ENCODE measurements at regions not wholly inside any gene's neighbourhood (a gene's known extent, or its start where the extent isn't known, plus 50 kb on each side); places are given as distances from the start of the nearest gene placed in this dataset.

DNA sequence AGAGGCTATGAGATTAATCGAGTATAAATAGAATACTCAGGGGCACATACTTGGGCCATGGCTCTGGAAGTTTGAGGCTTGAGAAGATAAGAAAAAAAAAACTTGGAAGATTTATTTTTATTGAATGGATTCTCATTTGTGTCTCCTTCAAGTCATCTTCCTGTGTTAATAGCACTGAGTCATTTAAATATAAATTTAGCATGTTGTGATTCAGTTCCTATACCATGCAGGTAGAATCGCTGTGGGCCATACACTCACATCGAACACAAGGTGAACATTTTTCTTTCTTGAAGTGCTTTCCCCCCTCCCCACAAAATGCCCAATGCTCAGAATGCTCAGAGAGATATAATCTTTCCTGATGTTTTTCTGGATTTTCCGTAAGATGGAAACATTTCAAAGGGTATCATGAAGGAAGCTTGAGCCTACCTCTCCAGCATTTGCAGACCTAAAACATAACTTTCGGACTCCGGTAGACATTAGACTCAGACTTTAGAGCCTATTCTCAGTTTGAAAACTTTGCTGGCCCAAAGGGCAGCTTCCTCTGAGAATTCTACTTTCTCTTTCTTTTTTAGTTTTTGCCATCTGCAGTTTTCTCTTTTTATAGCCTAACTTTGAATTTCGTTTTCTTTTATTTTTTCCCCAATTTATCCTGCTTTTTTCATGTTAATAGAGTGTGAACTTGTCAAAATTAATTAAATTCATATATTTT, 737.6 kb upstream of the NUDT12 start:
- Histone ChIP-seq H3K36me3 (no peaks in the 10 kb centered on the region), H3K27me3 (no peaks in the 10 kb centered on the region), H3K4me1 (no peaks in the 10 kb centered on the region), H3K27ac (no peak overlapping the region), H3K9me3 (no peaks in the 10 kb centered on the region), H3K4me3 (no peak overlapping the region)
- DNase-seq, result no peak
- no peak for ATAC-seq (ENCODE audit: low FRiP score in 2 of 2)
- no peak for TF ChIP-seq POLR2A (IDR thresholded peaks at IDR 0.05)
- TF ChIP-seq POLR2AphosphoS5 (IDR thresholded peaks at IDR 0.05), result no peak
- TF ChIP-seq EP300 (IDR thresholded peaks at IDR 0.05), result no peak
- TF ChIP-seq, protein P1, sequence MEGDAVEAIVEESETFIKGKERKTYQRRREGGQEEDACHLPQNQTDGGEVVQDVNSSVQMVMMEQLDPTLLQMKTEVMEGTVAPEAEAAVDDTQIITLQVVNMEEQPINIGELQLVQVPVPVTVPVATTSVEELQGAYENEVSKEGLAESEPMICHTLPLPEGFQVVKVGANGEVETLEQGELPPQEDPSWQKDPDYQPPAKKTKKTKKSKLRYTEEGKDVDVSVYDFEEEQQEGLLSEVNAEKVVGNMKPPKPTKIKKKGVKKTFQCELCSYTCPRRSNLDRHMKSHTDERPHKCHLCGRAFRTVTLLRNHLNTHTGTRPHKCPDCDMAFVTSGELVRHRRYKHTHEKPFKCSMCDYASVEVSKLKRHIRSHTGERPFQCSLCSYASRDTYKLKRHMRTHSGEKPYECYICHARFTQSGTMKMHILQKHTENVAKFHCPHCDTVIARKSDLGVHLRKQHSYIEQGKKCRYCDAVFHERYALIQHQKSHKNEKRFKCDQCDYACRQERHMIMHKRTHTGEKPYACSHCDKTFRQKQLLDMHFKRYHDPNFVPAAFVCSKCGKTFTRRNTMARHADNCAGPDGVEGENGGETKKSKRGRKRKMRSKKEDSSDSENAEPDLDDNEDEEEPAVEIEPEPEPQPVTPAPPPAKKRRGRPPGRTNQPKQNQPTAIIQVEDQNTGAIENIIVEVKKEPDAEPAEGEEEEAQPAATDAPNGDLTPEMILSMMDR (IDR thresholded peaks at IDR 0.05), result no peak
- WGBS, 2 donors, result 87 to 92% methylated on average over 7 of the region's 7 CpGs

DNA sequence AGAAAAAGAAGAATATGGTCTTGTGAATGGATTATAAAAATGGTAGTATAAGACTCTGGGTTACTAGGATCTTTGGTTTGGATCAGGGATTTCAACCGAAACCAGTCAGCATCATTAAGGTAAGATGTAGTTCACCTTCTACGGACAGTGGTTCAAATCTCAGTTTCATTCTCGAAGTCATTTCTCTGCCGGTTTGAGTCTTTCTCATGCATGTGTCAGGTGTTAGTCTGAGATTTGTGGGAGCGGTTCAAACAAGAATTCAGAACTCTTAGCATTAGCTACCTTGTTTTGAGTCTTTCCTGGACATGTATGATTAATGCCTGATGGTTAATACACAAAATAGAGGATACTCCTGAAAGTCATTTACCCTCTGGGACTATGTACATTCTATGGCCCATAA, 735.9 kb upstream of the NUDT12 start:
- Histone ChIP-seq H3K27ac (no peak overlapping the region), H3K27me3 (no peaks in the 10 kb centered on the region), H3K36me3 (no peaks in the 10 kb centered on the region), H3K4me3 (no peak overlapping the region), H3K4me1 (no peaks in the 10 kb centered on the region), H3K9me3 (no peaks in the 10 kb centered on the region)
- no peak for TF ChIP-seq EP300 (IDR thresholded peaks at IDR 0.05)
- no peak for TF ChIP-seq POLR2AphosphoS5 (IDR thresholded peaks at IDR 0.05)
- TF ChIP-seq, protein P1 (IDR thresholded peaks at IDR 0.05), result no peak
- TF ChIP-seq POLR2A (IDR thresholded peaks at IDR 0.05), result no peak
- 89 to 93% methylated on average over 5 of the region's 5 CpGs for WGBS, 2 donors
- ATAC-seq (ENCODE audit: low FRiP score in 2 of 2) (no peak), DNase-seq (no peak)

DNA sequence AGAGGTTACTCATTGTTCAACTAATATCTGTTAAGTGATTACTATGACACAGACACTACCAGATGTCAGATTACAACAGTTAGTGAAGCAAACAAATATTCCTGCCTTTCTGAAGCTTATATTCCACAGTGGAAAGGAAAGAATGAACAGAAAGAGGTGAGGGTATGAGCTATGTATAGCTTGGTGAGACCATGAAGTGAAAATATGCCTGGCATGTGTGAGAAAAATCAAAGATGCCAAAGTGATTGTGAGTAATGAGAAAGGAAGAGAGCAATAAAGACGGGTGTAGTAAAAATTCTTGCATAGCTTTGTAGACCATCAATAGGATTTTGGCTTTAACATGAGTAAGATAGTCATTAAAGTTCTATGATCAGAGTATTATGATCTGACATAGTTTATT, 734.5 kb upstream of the NUDT12 start:
- TF ChIP-seq EP300 (IDR thresholded peaks at IDR 0.05), result no peak
- TF ChIP-seq, protein P1 (IDR thresholded peaks at IDR 0.05), result no peak
- TF ChIP-seq POLR2AphosphoS5 (IDR thresholded peaks at IDR 0.05), result no peak
- no peak for TF ChIP-seq POLR2A (IDR thresholded peaks at IDR 0.05)
- H3K36me3 ChIP-seq, result no peaks in the 10 kb centered on the region
- no peak overlapping the region for H3K4me3 ChIP-seq
- H3K27me3 ChIP-seq, result no peaks in the 10 kb centered on the region
- H3K4me1 ChIP-seq, result no peaks in the 10 kb centered on the region
- no peaks in the 10 kb centered on the region for H3K9me3 ChIP-seq
- 34 to 54% methylated on average over 1 of the region's 1 CpG for WGBS, 2 donors
- DNase-seq (no peak), ATAC-seq (ENCODE audit: low FRiP score in 2 of 2) (no peak)
- no peak overlapping the region for H3K27ac ChIP-seq

DNA sequence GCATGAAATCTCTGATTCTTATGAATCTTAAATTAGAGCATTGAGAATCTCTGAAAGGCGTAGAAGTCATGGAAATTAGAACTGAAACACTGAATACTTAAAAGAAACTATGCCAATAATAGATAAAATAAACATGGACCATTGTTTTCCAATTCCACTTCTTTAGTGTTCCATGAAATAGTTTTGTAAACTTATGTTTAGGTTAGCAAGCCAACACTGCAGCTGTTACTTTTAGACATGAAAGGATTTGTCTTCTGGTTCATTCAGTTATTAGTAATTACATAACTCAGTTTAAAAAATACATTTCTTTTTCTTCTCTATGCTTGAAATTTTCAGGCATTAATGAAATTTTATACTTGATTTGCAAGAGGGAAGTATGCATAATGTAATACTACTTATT, 733.4 kb upstream of the NUDT12 start:
- Histone ChIP-seq H3K4me3 (no peak overlapping the region), H3K36me3 (no peaks in the 10 kb centered on the region), H3K9me3 (no peaks in the 10 kb centered on the region), H3K27ac (no peak overlapping the region), H3K27me3 (no peaks in the 10 kb centered on the region), H3K4me1 (no peaks in the 10 kb centered on the region)
- 71 to 74% methylated on average over 1 of the region's 1 CpG for WGBS, 2 donors
- TF ChIP-seq EP300 (IDR thresholded peaks at IDR 0.05) (no peak), POLR2A (IDR thresholded peaks at IDR 0.05) (no peak), POLR2AphosphoS5 (IDR thresholded peaks at IDR 0.05) (no peak)
- TF ChIP-seq, protein P1 (IDR thresholded peaks at IDR 0.05), result no peak
- no peak for DNase-seq
- no peak for ATAC-seq (ENCODE audit: low FRiP score in 2 of 2)

DNA sequence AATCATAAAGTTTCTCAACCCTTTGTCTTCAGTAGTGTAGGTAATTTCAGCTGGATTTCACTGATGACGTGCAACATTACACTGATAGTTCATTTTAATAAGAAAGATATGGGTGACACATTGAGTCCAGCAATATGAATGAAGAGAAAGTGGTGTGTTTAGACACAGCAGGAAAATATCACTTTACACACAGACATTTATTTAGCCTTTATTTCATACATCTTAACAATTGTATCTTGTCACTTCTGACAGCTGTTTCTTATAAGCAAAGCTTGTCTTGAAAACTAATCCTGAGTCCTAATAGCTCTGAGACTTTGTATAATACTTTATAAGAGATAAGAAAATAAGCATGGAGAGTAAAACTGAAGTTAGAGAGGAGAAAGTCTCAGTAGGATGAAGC, 720.5 kb upstream of the NUDT12 start:
- no peak for ATAC-seq (ENCODE audit: low FRiP score in 2 of 2)
- Histone ChIP-seq H3K27ac (no peak overlapping the region), H3K27me3 (no peaks in the 10 kb centered on the region), H3K4me3 (no peak overlapping the region), H3K36me3 (no peaks in the 10 kb centered on the region), H3K9me3 (no peaks in the 10 kb centered on the region), H3K4me1 (no peaks in the 10 kb centered on the region)
- TF ChIP-seq EP300 (IDR thresholded peaks at IDR 0.05) (no peak), POLR2A (IDR thresholded peaks at IDR 0.05) (no peak), POLR2AphosphoS5 (IDR thresholded peaks at IDR 0.05) (no peak)
- TF ChIP-seq, protein P1 (IDR thresholded peaks at IDR 0.05), result no peak
- WGBS, 2 donors, result 67 to 79% methylated on average over 1 of the region's 1 CpG
- no peak for DNase-seq
